Loucy (cell line): ENCODE measurements at regions not wholly inside any gene's neighbourhood (a gene's known extent, or its start where the extent isn't known, plus 50 kb on each side); places are given as distances from the start of the nearest gene placed in this dataset.

ENCODE experiments used
- H2AFZ ChIP-seq: fragments of 200-600 bp; sonication (generic); 2 replicates; pipeline ENCODE4 v1.6.0; 2016; ENCODE audit warnings: antibody characterized with exemption, mild to moderate bottlenecking, low read length, moderate library complexity
- H3F3A ChIP-seq: fragments of 200-600 bp; 2 replicates; pipeline ENCODE4 v1.6.0; 2016; ENCODE audit warnings: antibody characterized with exemption, low read depth, mild to moderate bottlenecking
- H3K27me3 ChIP-seq: fragments of 200-600 bp; sonication (generic); 2 replicates; pipeline ENCODE4 v1.6.1; 2014; ENCODE audit warnings: low read length, mild to moderate bottlenecking; ENCODE audit not compliant: insufficient read depth, poor library complexity, severe bottlenecking
- H3K36me3 ChIP-seq: fragments of 200-600 bp; sonication (generic); 2 replicates; pipeline ENCODE4 v1.6.1; 2016; ENCODE audit warnings: low read length; ENCODE audit not compliant: insufficient read depth
- H3K4me1 ChIP-seq: fragments of 200-600 bp; sonication (generic); 2 replicates; pipeline ENCODE4 v1.5.1; 2014; ENCODE audit warnings: low read length, mild to moderate bottlenecking; ENCODE audit not compliant: insufficient read depth, poor library complexity, severe bottlenecking
- H3K4me2 ChIP-seq: fragments of 200-600 bp; sonication (generic); 2 replicates; pipeline ENCODE4 v1.6.0; 2014; ENCODE audit warnings: antibody characterized with exemption, low read length, low read depth, mild to moderate bottlenecking; ENCODE audit not compliant: poor library complexity, severe bottlenecking
- H3K4me3 ChIP-seq: fragments of 200-600 bp; sonication (generic); 2 replicates; pipeline ENCODE4 v1.5.1; 2014; ENCODE audit warnings: low read length, mild to moderate bottlenecking, mixed read lengths; ENCODE audit not compliant: poor library complexity, severe bottlenecking
- H3K79me2 ChIP-seq: fragments of 200-600 bp; sonication (generic); 2 replicates; pipeline ENCODE4 v1.6.1; 2014; ENCODE audit warnings: low read length; ENCODE audit not compliant: insufficient read depth
- H3K9ac ChIP-seq: fragments of 200-600 bp; sonication (generic); 2 replicates; pipeline ENCODE4 v1.6.0; 2014; ENCODE audit warnings: mild to moderate bottlenecking, low read depth, low read length, moderate library complexity; ENCODE audit not compliant: poor library complexity, severe bottlenecking
- H3K9me2 ChIP-seq: fragments of 200-600 bp; sonication (generic); replicated peaks from 2 replicates; pipeline ENCODE4 v1.6.1; 2016; ENCODE audit warnings: low read depth, low read length, mixed read lengths
- H3K9me3 ChIP-seq: fragments of 200-600 bp; sonication (generic); 2 replicates; pipeline ENCODE4 v1.6.1; 2014; ENCODE audit warnings: mild to moderate bottlenecking, antibody characterized with exemption, low read length, low read depth; ENCODE audit not compliant: insufficient read depth
- H4K20me1 ChIP-seq: fragments of 200-600 bp; sonication (generic); 2 replicates; pipeline ENCODE4 v1.6.0; 2014; ENCODE audit warnings: antibody characterized with exemption, low read length, mild to moderate bottlenecking; ENCODE audit not compliant: insufficient read depth, poor library complexity, severe bottlenecking
- EZH2phosphoT487 ChIP-seq: fragments of 200-600 bp; IDR thresholded peaks from 2 replicates; pipeline ENCODE4 v1.6.1; 2018; ENCODE audit warnings: antibody characterized with exemption, mild to moderate bottlenecking, moderate library complexity, borderline replicate concordance
- TF ChIP-seq, protein P1 (sequence below): fragments of 200-600 bp; sonication (generic); conservative IDR thresholded peaks from 2 replicates; pipeline ENCODE4 v1.5.1; 2014; ENCODE audit warnings: mild to moderate bottlenecking, antibody characterized with exemption, low read length

DNA sequence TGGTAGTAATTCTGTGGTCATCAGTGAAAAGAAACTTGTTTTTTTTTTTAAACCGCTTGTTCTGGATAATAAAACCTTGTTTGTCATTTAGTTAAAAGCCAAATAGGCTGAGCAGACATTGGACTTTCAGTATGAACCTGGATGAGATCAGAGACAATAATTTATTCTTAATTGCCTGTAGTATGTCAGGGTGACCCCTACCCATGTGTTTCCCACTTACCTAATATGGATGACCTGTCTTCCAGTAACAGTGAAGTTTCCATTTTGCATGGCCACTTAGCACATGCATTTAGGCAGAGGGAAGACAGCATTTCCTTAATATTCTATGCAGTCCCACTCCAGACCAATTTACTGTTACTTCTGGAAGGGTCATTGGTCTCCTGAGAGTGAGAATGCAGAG, 87.6 kb upstream of the CFAP20DC start:
- no peaks in the 10 kb centered on the region for H3K9me3 ChIP-seq
- no peak for TF ChIP-seq EZH2phosphoT487
- TF ChIP-seq, protein P1, sequence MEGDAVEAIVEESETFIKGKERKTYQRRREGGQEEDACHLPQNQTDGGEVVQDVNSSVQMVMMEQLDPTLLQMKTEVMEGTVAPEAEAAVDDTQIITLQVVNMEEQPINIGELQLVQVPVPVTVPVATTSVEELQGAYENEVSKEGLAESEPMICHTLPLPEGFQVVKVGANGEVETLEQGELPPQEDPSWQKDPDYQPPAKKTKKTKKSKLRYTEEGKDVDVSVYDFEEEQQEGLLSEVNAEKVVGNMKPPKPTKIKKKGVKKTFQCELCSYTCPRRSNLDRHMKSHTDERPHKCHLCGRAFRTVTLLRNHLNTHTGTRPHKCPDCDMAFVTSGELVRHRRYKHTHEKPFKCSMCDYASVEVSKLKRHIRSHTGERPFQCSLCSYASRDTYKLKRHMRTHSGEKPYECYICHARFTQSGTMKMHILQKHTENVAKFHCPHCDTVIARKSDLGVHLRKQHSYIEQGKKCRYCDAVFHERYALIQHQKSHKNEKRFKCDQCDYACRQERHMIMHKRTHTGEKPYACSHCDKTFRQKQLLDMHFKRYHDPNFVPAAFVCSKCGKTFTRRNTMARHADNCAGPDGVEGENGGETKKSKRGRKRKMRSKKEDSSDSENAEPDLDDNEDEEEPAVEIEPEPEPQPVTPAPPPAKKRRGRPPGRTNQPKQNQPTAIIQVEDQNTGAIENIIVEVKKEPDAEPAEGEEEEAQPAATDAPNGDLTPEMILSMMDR = no peak
- H2AFZ ChIP-seq = no peak overlapping the region
- H3K4me2 ChIP-seq = no peak overlapping the region
- H3K36me3 ChIP-seq = no peaks in the 10 kb centered on the region
- H4K20me1 ChIP-seq = no peaks in the 10 kb centered on the region
- no peaks in the 10 kb centered on the region for H3K9me2 ChIP-seq
- no peaks in the 10 kb centered on the region for H3F3A ChIP-seq
- H3K4me3 ChIP-seq = no peak overlapping the region
- no peaks in the 10 kb centered on the region for H3K79me2 ChIP-seq
- H3K9ac ChIP-seq = no peak overlapping the region
- peaks cover 4% of the 10 kb centered on the region for H3K4me1 ChIP-seq
- no peaks in the 10 kb centered on the region for H3K27me3 ChIP-seq

- peaks cover 4% of the 10 kb centered on the region for H3K4me1 ChIP-seq
- H3K79me2 ChIP-seq = no peaks in the 10 kb centered on the region
- H3K27me3 ChIP-seq = no peaks in the 10 kb centered on the region
- no peak overlapping the region for H3K4me3 ChIP-seq
- H3K9me3 ChIP-seq = no peaks in the 10 kb centered on the region
- no peaks in the 10 kb centered on the region for H3K36me3 ChIP-seq
- no peak overlapping the region for H2AFZ ChIP-seq
- H3K9ac ChIP-seq = no peak overlapping the region
- H3F3A ChIP-seq = no peaks in the 10 kb centered on the region
- TF ChIP-seq, protein P1 = no peak
- no peak for TF ChIP-seq EZH2phosphoT487
- no peak overlapping the region for H3K4me2 ChIP-seq
- H3K9me2 ChIP-seq = no peaks in the 10 kb centered on the region
- no peaks in the 10 kb centered on the region for H4K20me1 ChIP-seq
These were observed 86.3 kb upstream of the CFAP20DC start for GRCh38 chr3:59136081-59136480.

DNA sequence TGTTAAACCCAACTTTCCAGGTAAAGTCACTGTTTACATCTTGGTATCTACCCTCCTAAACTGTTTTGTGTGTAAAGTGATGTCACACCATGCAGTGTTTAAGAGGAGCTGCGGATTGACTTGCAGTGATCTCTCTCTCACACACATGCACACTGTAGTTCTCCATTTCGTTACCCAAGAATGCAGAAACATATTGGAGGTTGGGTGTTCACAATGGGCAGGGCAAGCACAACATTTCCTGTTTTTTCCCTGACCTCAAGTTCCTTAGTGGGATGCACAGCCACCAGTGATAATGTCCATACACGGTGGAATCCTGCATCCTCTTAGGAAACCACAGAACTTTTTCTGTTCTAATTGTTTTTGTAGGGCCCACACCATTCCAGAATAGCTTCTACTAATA, 85.3 kb upstream of the CFAP20DC start:
- Histone ChIP-seq H3K9me3 (no peaks in the 10 kb centered on the region), H3K9ac (no peak overlapping the region), H2AFZ (no peak overlapping the region), H3F3A (no peaks in the 10 kb centered on the region), H3K79me2 (no peaks in the 10 kb centered on the region), H4K20me1 (no peaks in the 10 kb centered on the region), H3K4me1 (peaks cover 4% of the 10 kb centered on the region), H3K36me3 (no peaks in the 10 kb centered on the region), H3K4me2 (no peak overlapping the region), H3K4me3 (no peak overlapping the region), H3K27me3 (no peaks in the 10 kb centered on the region), H3K9me2 (no peaks in the 10 kb centered on the region)
- no peak for TF ChIP-seq EZH2phosphoT487
- TF ChIP-seq, protein P1 = no peak
